Caco-2 (cell line): ENCODE measurements at regions not wholly inside any gene's neighbourhood (a gene's known extent, or its start where the extent isn't known, plus 50 kb on each side); places are given as distances from the start of the nearest gene placed in this dataset.

ENCODE experiments used
- BruUV-seq: library from RNA; stranded (reverse); fragments of 400-500 nt; replicated peaks from 2 replicates; lab custom pipeline; 2021; lab: Mats Ljungman, UMichigan
- CTCF ChIA-PET: fragments of 300-600 bp; sonication (Branson Sonifier 250); formaldehyde crosslinking; loops from one replicate; lab custom pipeline; 2022; ENCODE audit warnings: antibody characterized with exemption; lab: Charles Lee
- POLR2A ChIA-PET: fragments of 300-600 bp; sonication (Branson Sonifier 250); formaldehyde crosslinking; loops from one replicate; lab custom pipeline; 2022; ENCODE audit warnings: antibody characterized with exemption; lab: Charles Lee
- DNase-seq, 2 experiments: peaks; one replicate each; pipeline versions ENCODE4 v3.0.0 to v3.0.0-alpha.2; 2020 to 2022
- H3K27me3 ChIP-seq: replicated peaks from 2 replicates; pipeline ENCODE4 v1.6.0; 2011; ENCODE audit warnings: low read length; ENCODE audit not compliant: control insufficient read depth, insufficient read depth
- H3K36me3 ChIP-seq: 2 replicates; pipeline ENCODE4 v1.5.1; 2011; ENCODE audit warnings: low read length; ENCODE audit not compliant: control insufficient read depth, insufficient read depth
- H3K4me1 ChIP-seq: fragments of 250-450 bp; sonication (Bioruptor Pico); 2 replicates; pipeline ENCODE4 v1.5.1; 2020; ENCODE audit warnings: mild to moderate bottlenecking
- H3K4me3 ChIP-seq: 2 replicates; pipeline ENCODE4 v1.5.1; 2011; ENCODE audit warnings: low read depth, mild to moderate bottlenecking, control low read depth, low read length
- H3K9me3 ChIP-seq: fragments of 250-450 bp; sonication (Bioruptor Pico); 2 replicates; pipeline ENCODE4 v1.5.1; 2020; ENCODE audit warnings: mild to moderate bottlenecking, moderate library complexity
- H3K27ac Mint-ChIP-seq: one replicate; pipeline ENCODE4 v1.8.0; 2022; ENCODE audit warnings: mixed read lengths; ENCODE audit not compliant: unreplicated experiment
- H3K27me3 Mint-ChIP-seq: one replicate; pipeline ENCODE4 v1.8.0; 2022; ENCODE audit warnings: mixed read lengths; ENCODE audit not compliant: insufficient read depth, unreplicated experiment
- H3K36me3 Mint-ChIP-seq: one replicate; pipeline ENCODE4 v1.8.0; 2022; ENCODE audit warnings: mild to moderate bottlenecking, mixed read lengths; ENCODE audit not compliant: insufficient read depth, unreplicated experiment
- H3K4me1 Mint-ChIP-seq: one replicate; pipeline ENCODE4 v1.8.0; 2022; ENCODE audit warnings: low read depth, mixed read lengths; ENCODE audit not compliant: unreplicated experiment
- H3K4me3 Mint-ChIP-seq: one replicate; pipeline ENCODE4 v1.8.0; 2022; ENCODE audit warnings: mild to moderate bottlenecking, moderate library complexity, mixed read lengths; ENCODE audit not compliant: unreplicated experiment
- H3K9me3 Mint-ChIP-seq: one replicate; pipeline ENCODE4 v1.8.0; 2022; ENCODE audit warnings: mixed read lengths; ENCODE audit not compliant: unreplicated experiment
- CTCF ChIP-seq, 2 experiments: fragments of 200-600 bp in 1 of 2; IDR thresholded peaks; 1 replicate in 1 of 2; 2 replicates in 1 of 2; pipeline versions ENCODE4 v1.5.1 to v1.8.0; 2011 to 2022; ENCODE audit warnings: antibody characterized with exemption in 1 of 2, control low read depth in 1 of 2, inconsistent platforms in 1 of 2, low read depth in 1 of 2, low read length in 1 of 2, mild to moderate bottlenecking in 1 of 2, moderate library complexity in 1 of 2; ENCODE audit not compliant: insufficient read depth in 1 of 2, severe bottlenecking in 1 of 2, unreplicated experiment in 1 of 2
- intact Hi-C: fragments of 100-400 bp; cut with micrococcal nuclease; formaldehyde crosslinking; loops from one replicate; pipeline ENCODE4 v1.10.0; 2022; ENCODE audit not compliant: unreplicated experiment

DNA sequence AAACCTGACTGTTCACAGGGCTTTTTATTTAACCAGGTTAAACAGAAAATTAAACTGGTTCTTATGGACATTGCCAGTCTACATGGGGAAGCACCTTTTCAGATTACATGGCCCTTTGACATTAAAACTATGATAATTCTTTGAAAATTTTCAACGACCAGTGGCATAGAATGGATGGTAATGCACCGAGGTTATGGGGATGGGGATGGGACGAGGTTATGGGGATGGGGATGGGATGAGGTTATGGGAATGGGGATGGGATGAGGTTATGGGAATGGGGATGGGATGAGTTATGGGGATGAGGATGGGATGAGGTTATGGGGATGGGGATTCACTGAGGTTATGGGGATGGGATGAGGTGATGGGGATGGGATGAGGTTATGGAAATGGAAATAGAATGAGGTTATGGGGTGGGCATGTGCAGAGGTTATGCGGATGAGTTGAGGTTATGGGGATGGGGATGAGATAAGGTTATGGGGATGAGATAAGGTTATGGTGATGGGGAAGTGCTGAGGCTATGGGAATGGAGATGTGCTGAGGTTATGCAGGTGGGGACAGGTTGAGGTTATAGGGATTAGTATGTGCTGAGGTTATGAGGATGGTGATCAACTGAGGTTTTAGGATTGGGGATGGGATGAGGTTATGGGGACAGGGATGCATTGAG is 541.9 kb downstream of the CDH26 start:
- H3K4me1 Mint-ChIP-seq, result no peaks in the 10 kb centered on the region
- no peak for DNase-seq
- no peak overlapping the region for H3K27ac Mint-ChIP-seq
- Histone ChIP-seq H3K36me3 (no peaks in the 10 kb centered on the region), H3K9me3 (no peaks in the 10 kb centered on the region), H3K4me1 (no peaks in the 10 kb centered on the region), H3K4me3 (no peak overlapping the region), H3K27me3 (no peaks in the 10 kb centered on the region)
- TF ChIP-seq CTCF (IDR thresholded peaks at IDR 0.05; ENCODE audit: insufficient read depth in 1 of 2, low read depth in 1 of 2, low read length in 1 of 2, severe bottlenecking in 1 of 2, unreplicated experiment in 1 of 2), result no peak
- H3K9me3 Mint-ChIP-seq, result no peaks in the 10 kb centered on the region
- intact Hi-C loops, result no loop called here
- POLR2A ChIA-PET, result no interaction called here
- H3K4me3 Mint-ChIP-seq, result no peak overlapping the region
- no peaks in the 10 kb centered on the region for H3K36me3 Mint-ChIP-seq
- BruUV-seq, result no TSS peak
- CTCF ChIA-PET, result no interaction called here
- peaks cover 16% of the 10 kb centered on the region for H3K27me3 Mint-ChIP-seq

DNA sequence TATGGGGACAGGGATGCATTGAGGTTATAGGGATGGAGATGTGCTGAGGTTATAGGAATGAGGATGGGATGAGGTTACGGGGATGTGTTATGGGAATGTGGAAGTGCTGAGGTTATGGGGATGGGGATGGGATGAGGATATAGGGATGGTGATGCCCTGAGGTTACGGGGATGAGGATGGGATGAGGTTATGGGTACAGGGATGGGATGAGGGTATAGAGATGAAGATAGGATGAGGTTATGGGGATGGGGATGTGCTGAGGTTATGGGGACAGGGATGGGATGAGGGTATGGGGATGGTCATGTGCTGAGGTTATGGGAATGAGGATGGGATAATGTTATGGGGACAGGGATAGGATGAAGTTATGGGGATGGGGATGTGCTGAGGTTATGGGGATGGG is 542.8 kb downstream of the CDH26 start:
- Mint-ChIP-seq H3K4me3 (no peak overlapping the region), H3K36me3 (no peaks in the 10 kb centered on the region), H3K27ac (no peak overlapping the region), H3K27me3 (peaks cover 14% of the 10 kb centered on the region), H3K9me3 (no peaks in the 10 kb centered on the region), H3K4me1 (no peaks in the 10 kb centered on the region)
- ChIA-PET POLR2A (no interaction called here), CTCF (no interaction called here)
- no peaks in the 10 kb centered on the region for H3K9me3 ChIP-seq
- H3K4me1 ChIP-seq, result no peaks in the 10 kb centered on the region
- H3K36me3 ChIP-seq, result no peaks in the 10 kb centered on the region
- no peaks in the 10 kb centered on the region for H3K27me3 ChIP-seq
- no TSS peak for BruUV-seq
- no peak for DNase-seq
- no peak overlapping the region for H3K4me3 ChIP-seq
- TF ChIP-seq CTCF (IDR thresholded peaks at IDR 0.05; ENCODE audit: insufficient read depth in 1 of 2, low read depth in 1 of 2, low read length in 1 of 2, severe bottlenecking in 1 of 2, unreplicated experiment in 1 of 2), result no peak
- intact Hi-C loops, result no loop called here

DNA sequence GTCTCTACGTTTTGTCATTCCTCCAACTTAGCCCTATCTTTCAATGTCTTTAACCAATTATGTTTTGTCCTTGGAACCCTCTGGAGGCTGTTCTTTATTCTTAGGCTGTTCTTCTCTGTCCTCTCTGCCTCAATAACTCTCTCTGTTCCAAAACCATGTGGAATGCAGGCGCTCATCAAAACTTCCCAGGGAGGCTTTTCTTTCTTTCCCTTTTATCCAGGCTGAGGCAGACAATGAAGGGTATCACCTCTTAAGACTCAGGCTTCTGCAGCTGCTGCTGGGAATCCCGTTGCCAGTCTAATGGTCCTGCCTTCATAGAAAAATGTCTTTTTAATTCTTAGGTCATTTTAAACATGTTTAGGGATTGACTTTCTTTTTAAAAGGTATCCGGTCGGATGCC is 544.7 kb downstream of the CDH26 start:
- no peaks in the 10 kb centered on the region for H3K9me3 Mint-ChIP-seq
- H3K4me3 Mint-ChIP-seq, result no peak overlapping the region
- intact Hi-C loops, result no loop called here
- H3K27me3 Mint-ChIP-seq, result peaks cover 20% of the 10 kb centered on the region
- ChIA-PET CTCF (no interaction called here), POLR2A (no interaction called here)
- H3K36me3 Mint-ChIP-seq, result no peaks in the 10 kb centered on the region
- no peaks in the 10 kb centered on the region for H3K4me1 ChIP-seq
- BruUV-seq, result no TSS peak
- no peak overlapping the region for H3K4me3 ChIP-seq
- H3K27ac Mint-ChIP-seq, result no peak overlapping the region
- H3K36me3 ChIP-seq, result no peaks in the 10 kb centered on the region
- H3K4me1 Mint-ChIP-seq, result no peaks in the 10 kb centered on the region
- no peak for TF ChIP-seq CTCF (IDR thresholded peaks at IDR 0.05; ENCODE audit: insufficient read depth in 1 of 2, low read depth in 1 of 2, low read length in 1 of 2, severe bottlenecking in 1 of 2, unreplicated experiment in 1 of 2)
- no peaks in the 10 kb centered on the region for H3K27me3 ChIP-seq
- DNase-seq, result no peak
- no peaks in the 10 kb centered on the region for H3K9me3 ChIP-seq
